Fibroblast of the aortic adventitia (primary cell): ENCODE measurements at regions not wholly inside any gene's neighbourhood (a gene's known extent, or its start where the extent isn't known, plus 50 kb on each side); places are given as distances from the start of the nearest gene placed in this dataset. TPM values are rescaled to one million over a fixed set of nuclear protein-coding genes. Genes with fewer than 3 reads are reported as not detected.

Experiments used
- DNase-seq: peaks from one replicate; pipeline ENCODE4 v3.0.0-alpha.2; 2010; ENCODE audit warnings: low read depth
- H3K4me3 ChIP-seq: 2 replicates; pipeline ENCODE4 v1.5.1; 2011; ENCODE audit warnings: low read depth, mild to moderate bottlenecking, control low read depth, low read length, moderate library complexity
- CTCF ChIP-seq: IDR thresholded peaks from 2 replicates; pipeline ENCODE4 v1.5.1; 2011; ENCODE audit warnings: mild to moderate bottlenecking, low read length, control low read depth, inconsistent platforms; ENCODE audit not compliant: insufficient read depth
- small RNA-seq: library from RNA; depleted of rRNA; stranded (forward); fragments of <200 nt; gene quantifications from one replicate; pipeline ENCODE3, GENCODE V24; 2012

- no peak overlapping the region for H3K4me3 ChIP-seq
- no peak for DNase-seq
- TF ChIP-seq CTCF = no peak
These were observed 70.4 kb upstream of the ELOVL6 start for GRCh38 chr4:110268790-110269189.

- no peak for DNase-seq
- no peak for TF ChIP-seq CTCF
- H3K4me3 ChIP-seq = no peak overlapping the region
These were observed 69.9 kb upstream of the ELOVL6 start for GRCh38 chr4:110268352-110268751.

GRCh38 chr4:110266136-110266535 lies 67.7 kb upstream of the ELOVL6 start:
- DNase-seq = no peak
- no peak for TF ChIP-seq CTCF
- no peak overlapping the region for H3K4me3 ChIP-seq

GRCh38 chr4:110265001-110265400 lies 66.6 kb upstream of the ELOVL6 start:
- no peak overlapping the region for H3K4me3 ChIP-seq
- DNase-seq = no peak
- TF ChIP-seq CTCF = no peak

GRCh38 chr4:110260299-110260698 lies 61.9 kb upstream of the ELOVL6 start:
- H3K4me3 ChIP-seq = no peak overlapping the region
- no peak for DNase-seq
- no peak for TF ChIP-seq CTCF

- no peak overlapping the region for H3K4me3 ChIP-seq
- no peak for TF ChIP-seq CTCF
- DNase-seq = no peak
These were observed 51.6 kb upstream of the ELOVL6 start for GRCh38 chr4:110250023-110250387.

- no peak for TF ChIP-seq CTCF
- no peak overlapping the region for H3K4me3 ChIP-seq
- no peak for DNase-seq
These were observed 50.4 kb upstream of the ELOVL6 start for GRCh38 chr4:110248831-110249253.

Small RNAs in the stretch of these regions (small RNA-seq; reads per million reads assigned to genes)
- gene AC108145.1 = not detected
- not detected for gene HSBP1P2
- not detected for gene RNU6-205P
